ENCODE measurements at regions not wholly inside any gene's neighbourhood (a gene's known extent, or its start where the extent isn't known, plus 50 kb on each side); places are given as distances from the start of the nearest gene placed in this dataset.

DNA sequence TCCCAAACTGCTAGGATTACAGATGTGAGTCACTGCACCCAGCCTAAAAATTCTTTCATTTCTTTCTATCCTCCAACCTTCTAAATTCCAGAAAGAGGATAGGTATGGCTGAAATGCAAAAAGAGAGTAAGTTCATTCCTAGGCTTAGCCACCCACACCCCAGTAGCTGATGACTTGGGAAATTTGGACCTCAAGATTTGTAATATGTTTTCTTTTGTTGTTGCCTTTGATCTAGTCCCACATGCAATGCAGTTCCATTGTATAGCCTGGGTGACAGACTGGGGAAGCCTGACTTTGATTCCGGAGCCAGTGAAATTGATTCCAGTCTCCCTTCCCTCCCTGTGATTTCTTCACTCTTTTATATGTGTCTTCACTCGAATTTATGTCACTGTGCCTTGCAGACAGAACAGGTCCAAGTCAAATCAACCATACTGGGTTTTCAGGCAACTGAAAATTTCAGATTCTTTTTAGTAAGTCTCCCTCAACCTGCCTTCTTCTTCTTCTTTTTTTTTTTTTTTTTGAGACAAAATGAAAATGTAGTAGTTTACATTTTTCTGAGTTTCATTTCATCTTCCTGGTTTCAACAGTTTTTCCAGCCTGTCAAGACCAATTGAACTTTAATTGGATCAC is 176.2 kb upstream of the RBPJ start:
- no peak for DNase-seq

DNA sequence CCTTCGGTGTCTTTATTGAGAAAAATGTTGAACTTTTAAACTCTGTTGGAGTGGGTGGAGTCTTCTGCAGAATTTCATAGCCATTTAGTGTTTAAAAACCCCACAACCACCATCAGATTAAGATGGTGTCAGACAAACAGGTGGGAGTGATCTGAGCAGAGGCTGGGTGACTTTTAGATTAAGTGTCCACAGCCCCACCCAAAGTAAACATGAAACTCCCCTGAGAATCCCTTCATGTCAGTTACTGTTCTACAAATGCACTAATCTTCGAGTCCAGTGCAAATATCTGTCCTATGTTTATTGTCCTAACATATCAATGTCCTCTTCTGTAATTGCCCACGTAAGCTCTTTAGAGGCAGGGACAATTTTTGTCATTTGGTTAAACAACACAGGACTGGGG is 175.6 kb upstream of the RBPJ start:
- DNase-seq: peak; percentile 23

DNA sequence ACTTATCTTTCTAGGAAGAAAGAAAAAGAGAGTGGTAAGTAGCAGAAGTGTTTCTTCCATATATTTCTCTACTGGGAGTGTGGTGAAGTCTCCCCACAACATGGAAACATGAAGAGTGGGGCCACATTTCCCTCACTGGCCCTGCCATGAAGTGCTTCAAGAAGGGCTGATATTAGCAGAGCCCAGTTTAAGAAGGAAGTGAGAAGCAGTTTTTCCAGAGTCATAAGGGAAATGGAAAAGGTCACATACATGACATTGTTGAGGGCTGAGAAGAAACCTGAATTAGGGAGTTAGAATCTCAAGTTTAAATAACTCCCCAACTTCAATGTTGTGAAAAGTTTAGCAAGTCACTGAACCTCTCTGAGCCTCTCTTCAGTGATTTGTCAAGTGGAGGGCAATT is 171.9 kb upstream of the RBPJ start:
- no peak for DNase-seq

DNA sequence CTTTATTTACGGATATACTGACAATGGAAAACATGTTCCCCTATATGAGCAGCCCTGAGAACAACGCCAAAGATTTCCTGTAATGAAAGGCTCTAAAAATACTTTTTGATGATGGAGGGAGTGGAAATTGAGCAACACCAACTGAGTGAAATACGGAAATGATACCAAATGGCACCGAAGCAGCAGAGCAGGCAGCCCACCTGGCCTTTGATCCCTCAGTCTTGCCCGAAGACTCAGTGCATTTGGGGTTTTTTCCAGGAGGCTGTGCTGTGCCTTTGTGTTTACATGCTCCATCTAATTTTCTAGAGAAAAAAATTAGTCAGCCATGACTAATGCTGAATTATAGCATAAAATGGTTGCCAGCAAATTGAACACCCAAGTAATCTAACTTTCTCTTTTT is 169.9 kb upstream of the RBPJ start:
- DNase-seq: no peak

DNA sequence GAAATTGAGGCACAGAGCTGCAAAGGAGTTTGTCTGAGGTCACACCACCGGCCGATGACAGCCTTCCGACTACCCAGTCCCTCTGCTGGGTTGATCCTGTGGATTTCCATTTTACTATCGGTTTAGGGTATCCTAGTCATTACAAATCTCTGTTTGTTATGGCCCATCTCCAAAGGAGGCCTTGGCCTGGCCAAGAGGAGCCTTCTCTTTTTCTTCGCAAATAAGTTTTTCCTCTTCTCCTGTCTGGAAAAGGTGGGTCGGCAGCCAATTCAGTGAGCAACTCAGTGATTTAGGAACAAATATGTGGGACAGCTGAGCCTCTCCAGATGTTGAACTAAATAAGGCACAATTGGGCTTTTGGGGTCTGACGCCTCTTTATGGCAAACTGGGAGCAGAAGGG is 169.2 kb upstream of the RBPJ start:
- no peak for DNase-seq

DNA sequence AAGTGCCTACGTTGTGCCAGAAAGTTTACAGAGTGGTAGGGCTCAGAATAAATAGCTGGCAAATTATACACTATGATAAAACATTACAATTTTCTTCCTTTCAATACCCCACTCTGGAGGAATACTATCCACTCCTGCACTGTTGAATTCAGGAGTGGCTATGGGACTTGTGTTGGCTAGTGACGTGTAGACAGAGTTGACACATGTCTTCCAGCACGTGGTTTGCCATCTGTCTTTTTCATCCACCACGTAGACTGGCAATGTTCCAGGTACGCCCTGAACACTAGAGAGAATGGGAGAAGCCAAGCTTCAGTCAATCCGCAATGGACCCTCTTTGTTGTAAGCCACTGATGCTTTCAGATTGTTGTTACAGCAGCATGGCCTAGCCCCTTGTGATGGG is 168.8 kb upstream of the RBPJ start:
- DNase-seq: peak; percentile 87

DNA sequence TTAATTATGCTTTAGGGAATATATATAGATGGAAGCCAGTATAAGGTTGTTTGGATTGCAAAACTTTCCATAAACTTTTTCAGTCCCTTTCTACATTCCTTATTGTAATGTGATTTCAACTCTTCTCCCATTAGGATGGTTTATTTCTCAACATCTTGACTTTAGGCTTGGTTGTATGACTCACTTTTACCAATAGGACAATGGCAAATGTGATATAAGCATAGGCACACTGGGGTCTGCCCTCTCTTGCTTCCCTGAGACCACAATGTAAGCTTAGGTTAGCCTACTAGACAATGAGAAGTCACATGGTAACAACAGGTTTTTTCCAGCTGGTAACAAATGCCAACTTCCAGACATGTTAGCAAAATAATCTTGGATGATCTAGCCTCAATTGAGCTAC is 163.3 kb upstream of the RBPJ start:
- DNase-seq: no peak

DNA sequence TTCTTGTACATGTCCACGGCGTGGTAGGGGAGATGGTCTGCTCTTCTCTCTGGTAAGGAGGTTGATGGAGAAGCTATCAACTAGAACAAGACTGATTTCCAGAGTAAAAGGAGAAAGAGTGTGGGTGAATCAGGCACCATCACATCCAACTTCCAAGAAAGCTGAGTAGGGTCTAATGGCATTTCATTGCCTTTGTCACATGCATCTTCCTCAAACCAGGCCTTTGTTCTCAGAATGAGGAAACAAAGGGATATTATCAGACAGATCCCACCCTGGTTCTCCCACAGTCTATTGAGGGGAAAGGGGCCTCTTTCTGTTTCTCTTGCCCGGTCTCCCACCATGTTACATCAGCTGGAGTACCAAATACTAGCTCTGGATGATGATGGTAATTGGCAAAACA is 160.2 kb upstream of the RBPJ start:
- DNase-seq: no peak

DNA sequence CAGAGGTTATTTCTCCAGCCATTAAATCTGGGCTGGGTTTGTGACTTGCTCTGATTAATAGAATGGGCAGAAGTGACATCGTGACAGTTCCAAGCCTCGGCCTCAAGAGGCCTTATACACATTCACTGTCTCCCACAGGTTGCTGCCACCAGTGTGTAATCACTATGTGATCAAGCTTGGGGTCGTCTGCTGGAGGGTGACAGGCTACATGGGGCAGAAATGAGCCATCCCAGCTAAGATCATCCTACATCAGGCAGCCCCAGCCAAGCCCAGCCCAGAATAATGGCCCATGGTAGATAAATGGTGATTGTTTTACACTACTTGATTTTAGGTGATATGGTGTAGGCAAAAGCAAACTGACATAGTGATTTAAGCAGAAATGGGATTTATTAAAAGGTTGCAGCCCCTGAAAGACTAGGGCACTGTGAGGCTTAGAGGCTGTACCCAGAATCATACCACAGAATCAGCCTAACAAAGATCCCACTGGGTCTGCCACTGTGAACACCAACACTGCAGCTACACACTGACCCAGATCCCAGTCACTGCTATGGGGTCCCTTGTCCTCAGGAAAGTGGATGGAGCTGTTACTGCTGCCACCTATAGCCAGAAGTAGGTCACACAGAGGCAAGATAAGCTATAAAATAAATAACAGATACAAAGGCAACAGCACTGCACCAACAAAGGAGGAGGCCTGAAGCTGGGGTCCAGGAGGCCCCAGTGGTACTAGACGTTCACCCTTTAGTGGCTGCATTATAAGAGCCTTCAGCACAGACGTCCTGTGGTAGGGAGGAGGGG is 159.6 kb upstream of the RBPJ start:
- DNase-seq: no peak

DNA sequence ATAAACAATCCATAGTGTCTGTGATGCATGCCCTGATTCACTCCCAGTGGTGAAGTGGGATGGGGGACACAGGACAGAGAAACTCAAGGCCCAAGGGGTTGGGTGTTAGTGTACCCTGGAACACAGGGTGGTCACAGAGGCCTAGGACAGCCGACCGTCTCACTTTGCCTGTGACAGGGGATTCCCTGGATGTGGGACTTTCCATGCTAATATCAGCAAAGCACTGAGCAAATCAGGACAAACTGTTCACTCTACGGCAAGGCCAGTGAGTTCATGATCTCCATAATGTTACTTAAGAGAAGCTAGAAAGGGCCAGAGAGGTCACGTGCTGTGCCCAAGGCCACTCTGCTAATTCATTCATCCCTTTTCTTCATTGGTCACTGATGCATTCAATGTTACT is 158.7 kb upstream of the RBPJ start:
- no peak for DNase-seq

DNA sequence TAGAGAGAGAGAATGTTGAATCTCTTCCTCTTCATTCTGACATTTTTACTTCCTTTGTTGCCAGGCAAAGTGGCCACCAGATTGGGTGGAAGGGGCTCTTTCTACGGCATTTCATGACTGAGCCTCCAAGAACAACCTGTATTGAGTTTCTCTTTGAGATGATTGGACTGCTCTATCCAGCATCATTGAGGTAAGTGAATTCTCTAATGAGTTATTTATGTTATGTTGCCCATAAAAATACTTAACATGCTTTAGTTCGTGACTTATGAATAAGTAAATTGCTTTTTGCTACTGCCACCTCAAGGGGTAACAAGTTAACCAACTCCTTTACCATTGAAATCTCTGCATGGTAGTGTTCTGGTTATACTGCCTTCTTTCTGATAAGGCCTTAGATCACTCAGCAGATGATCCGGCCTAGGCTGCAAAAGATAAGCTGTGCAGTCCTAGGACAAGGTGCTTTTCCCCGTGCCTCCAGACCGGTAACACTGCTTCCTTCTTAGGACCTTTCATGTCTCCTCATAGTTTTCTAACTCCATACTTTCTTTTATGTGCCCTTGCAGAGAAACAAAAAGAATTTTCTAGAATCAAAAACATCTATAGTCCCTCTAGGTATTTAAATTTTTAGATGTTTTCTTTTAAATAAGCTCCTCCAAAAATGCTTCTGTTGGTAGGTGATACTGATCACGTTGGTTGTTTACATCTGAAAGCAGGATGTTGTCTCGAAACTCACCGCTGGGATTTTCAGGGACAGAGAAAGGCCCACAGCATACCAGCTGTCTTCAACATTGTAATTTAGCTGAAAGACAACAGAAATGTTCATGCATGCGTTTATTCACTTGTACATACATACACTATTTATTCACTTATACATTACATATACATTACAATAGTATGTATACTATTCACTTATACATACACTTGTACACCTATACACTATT is 157.1 kb upstream of the RBPJ start:
- DNase-seq: no peak

DNA sequence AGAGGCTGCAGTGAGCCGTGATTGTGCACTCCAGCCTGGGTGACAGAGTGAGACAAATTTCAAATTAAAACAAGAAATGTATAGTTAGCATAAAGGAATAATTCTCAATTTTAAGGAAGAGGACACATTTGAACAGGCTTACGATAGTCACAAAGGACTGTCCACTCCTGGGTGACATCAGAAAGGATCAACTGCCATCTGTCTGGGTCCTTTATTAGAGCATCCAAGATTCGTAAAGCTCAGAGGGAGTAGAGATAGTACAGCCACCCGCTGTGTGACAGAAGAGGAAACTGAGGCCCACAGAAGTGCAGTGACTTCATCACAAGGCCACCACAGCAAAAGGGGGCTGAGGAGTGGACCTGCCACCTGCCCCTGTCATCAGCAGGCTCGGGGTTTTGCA is 149.3 kb upstream of the RBPJ start:
- DNase-seq: no peak

DNA sequence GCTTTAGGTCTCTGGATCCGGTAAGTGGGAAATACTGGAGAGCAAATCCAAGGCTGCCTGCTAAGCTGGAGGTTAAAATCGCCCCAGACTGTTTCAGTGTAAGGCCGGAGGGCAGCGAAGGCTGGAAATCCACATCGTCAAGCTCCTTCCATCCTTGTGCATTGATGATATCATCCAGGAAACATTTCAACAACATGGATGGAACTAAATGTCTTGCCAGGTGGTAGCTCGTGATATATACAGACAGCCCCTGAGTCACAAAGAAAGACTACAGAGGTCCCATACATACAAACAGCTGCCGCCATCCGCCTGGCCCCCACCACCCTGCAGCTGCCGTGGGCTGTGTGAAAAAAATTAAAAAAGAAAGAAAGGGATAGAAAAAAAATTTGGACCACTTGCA is 148.9 kb upstream of the RBPJ start:
- no peak for DNase-seq

DNA sequence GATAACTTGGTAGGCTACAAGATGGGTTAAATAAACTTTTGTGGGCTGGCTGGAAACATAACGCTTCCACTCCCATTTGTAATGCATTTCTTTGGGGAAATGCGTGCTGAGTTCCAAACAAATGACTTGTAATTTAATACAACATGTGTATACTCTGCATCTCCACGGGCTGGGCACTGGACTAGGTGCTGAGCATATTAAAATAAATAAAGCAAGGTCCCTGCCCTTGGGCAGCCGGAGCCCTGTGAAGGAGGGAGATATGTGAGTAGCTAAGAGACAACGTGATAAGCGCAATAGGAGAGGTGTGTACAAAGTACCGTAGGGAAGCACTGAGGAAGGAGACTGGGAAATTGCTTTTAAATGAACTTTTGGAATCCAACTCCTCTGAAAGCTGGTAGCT is 147.2 kb upstream of the RBPJ start:
- DNase-seq: no peak

DNA sequence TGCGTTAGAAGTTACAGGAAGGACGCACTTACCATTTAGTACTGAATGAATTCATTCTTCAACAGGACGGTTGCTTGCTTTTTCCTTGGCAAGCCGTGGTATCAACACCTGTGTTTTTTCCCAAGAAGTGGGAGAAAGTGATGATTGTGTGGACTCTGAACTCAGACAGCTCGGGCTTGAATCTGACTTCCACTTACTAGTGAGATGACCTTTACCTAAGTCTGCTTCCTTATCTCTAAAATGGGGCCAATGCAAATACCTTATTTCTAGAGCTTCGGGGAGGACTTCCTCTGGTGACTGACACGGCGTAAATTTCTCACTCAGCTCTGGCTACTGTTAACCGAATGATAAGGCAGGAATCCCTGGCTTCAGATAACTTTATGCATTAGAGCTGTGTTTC is 146.8 kb upstream of the RBPJ start:
- DNase-seq: no peak

DNA sequence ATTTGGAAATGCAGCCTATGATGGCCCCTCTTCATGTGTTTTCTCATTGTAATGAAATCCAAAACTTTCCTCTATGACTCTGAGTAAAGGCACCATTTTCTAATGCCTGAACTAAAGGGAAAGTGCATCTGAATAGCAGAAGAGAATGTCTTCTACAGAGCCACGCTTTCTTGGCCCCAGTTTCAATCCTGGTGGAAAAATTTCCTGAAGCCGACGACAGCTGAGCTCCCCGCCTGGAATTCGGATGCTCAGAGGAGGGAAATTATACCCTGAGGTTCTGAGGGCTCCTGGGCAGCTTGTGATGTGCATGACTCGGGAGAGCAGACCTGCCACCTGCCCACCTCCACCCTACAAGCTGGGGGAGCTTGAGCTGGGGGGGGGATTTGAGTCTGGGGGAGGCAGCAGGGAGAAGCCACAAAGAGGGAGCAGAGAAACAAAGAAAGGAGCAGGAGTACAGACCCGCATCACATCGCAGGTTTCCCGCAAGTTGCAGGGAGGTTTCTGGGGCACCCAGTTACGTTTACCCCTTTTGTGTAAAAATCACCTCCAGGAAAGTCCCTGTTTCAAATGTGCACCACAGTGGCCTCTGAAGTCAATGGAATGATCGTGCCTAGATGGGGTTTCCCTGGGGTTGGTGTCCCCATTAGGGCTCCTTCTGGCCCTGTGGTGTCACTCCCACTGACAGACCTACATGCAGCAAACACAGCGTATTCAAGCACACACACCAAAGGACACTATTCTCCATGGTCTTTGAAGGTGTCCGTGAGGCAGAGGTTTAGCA is 145.6 kb upstream of the RBPJ start:
- DNase-seq: no peak

DNA sequence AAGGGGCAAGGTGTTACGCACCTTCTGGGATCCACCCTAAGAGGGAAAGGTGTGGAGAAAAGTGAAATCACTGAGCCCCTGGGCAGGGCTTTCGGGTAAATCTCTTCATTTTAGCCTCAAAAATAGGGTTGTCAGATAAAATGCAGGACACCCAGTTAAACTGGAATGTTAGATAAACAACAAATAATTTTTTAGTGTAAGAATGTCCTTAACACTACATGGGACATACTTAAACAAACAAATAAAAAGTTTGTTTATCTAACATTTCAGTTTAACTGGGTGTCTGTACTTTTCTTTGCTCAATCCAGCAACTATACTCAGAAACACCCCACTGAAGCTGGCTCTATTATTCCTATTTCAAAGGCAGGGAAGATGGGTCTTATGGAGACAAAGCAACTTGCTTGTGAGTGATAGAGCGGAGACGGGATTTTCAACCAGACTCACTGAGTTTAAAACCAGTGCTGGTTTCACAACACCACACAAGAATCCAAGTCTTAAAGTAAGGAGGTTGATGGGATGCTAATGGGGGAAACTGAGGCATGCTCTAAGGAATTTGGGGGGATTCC is 144.8 kb upstream of the RBPJ start:
- DNase-seq: no peak

DNA sequence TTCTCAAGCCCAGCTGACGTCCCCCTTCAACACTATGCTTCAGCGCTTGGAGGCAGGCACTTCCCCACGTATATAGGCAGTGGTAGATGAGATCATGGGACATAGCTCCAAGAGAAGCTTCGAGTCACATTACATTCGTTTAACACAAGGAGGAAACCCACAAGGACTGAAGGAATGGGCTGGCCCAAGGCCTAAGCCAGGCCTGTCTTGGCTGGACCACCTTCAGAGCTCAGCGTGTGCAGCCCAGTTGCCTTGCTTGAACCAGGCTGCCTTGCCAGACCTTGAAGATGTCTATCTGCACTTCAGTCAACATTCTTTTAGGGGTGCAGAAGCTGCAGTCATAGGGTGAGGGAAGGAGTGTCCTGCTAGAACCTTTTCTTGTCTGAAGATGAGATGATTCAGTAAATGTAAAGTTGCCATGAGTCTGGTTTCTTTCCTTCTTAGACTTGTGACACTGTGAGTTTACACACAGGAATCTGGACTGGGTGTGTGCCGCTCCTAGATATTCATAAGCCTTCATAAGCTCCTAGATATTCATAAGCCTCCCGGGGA is 144.1 kb upstream of the RBPJ start:
- no peak for DNase-seq

DNA sequence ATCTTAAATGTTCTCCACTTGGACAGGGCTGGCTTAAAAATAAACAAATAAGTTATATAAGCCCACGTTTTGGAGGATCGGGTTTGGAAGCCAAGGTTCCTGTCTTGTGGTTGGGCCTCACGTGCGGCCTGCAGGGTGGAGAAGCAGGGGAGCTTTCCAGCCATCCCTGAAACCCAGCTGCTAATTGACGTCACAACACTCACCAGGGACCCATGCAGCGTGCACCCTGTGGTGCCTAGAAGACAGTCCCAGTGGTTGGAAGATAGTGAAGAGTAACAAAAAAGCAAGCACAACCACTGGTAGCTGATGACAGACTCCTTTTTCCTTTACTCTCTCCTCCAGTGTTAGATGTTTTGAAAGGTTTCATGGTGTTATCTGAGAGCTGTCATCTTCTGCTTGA is 142.0 kb upstream of the RBPJ start:
- no peak for DNase-seq

DNA sequence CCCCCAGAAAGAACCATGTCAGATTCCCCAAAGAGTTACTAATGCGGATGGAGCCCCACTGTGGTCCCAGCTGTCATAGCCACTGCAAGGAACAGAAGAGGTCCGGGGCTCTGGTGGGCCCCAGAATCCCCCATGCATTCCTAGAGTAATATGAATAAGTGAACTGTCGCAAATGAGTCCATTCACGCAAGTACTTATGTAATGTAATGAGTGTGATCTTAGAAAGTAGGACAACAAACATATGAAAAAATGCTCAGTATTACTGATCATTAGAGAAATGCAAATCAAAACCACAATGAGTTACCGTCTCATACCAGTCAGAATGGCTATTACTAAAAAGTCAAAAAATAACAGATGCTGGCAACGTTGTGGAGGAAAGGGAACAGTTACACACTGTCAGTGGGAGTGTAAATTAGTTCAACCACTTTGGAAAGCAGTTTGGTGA is 141.5 kb upstream of the RBPJ start:
- DNase-seq: no peak

DNA sequence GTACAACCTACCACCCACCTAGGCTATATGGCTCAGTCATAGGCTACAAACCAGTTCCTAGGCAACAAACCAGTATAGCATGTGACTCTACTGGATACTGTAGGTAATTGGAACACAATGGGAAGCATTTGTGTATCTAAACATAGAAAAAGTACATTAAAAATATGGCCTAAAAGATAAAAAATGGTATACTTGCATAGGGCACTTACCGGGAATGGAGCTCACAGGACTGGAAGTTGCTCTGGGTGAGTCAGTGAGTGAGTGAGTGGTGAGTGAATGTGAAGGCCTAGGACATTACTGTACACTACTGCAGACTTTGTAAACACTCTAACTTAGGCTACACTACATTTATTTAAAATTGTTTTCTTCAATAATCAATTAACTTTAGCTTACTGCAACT is 139.2 kb upstream of the RBPJ start:
- DNase-seq: no peak

DNA sequence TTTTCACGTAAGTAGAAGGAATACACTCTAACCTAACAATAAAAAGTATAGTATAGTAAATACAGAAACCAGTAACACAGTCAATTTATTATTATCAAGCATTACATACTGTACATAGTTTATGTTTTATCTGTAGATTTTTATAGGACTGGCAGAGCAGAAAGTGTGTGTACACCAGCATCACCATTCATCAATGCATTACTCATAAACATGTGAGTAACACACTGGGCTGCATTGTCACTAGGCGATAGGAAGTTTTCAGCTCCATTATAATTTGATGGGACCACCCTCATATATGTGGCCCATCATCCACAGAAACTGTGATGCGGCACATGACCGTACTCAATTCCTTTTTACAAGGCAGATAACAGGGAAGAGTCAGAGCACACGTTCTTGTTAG is 137.8 kb upstream of the RBPJ start:
- no peak for DNase-seq

All from NCI-H345 (cell line).